ENCODE measurements at regions not wholly inside any gene's neighbourhood (a gene's known extent, or its start where the extent isn't known, plus 50 kb on each side); places are given as distances from the start of the nearest gene placed in this dataset.

- H3K27me3 Mint-ChIP-seq = peaks cover 11% of the 10 kb centered on the region
- no peaks in the 10 kb centered on the region for H3K36me3 Mint-ChIP-seq
Observed at GRCh38 chr10:50936335-50936734, 50.9 kb upstream of the A1CF start.

GRCh38 chr10:50937230-50937907, 51.9 kb upstream of the A1CF start:
- Mint-ChIP-seq H3K4me3 (no peak overlapping the region), H3K9me3 (no peaks in the 10 kb centered on the region), H3K27me3 (peaks cover 11% of the 10 kb centered on the region), H3K36me3 (no peaks in the 10 kb centered on the region), H3K27ac (no peak overlapping the region), H3K4me1 (no peaks in the 10 kb centered on the region)

More at GRCh38 chr10:50936335-50936734, 50.9 kb upstream of the A1CF start:
- Mint-ChIP-seq H3K9me3 (no peaks in the 10 kb centered on the region), H3K4me1 (no peaks in the 10 kb centered on the region), H3K27ac (no peak overlapping the region), H3K4me3 (no peak overlapping the region)

- H3K27me3 Mint-ChIP-seq = peaks cover 9% of the 10 kb centered on the region
- H3K27ac Mint-ChIP-seq = no peak overlapping the region
- no peak overlapping the region for H3K4me3 Mint-ChIP-seq
- no peaks in the 10 kb centered on the region for H3K9me3 Mint-ChIP-seq
- H3K36me3 Mint-ChIP-seq = no peaks in the 10 kb centered on the region
- H3K4me1 Mint-ChIP-seq = no peaks in the 10 kb centered on the region
Observed at GRCh38 chr10:50941629-50942028, 56.2 kb upstream of the A1CF start.

- Mint-ChIP-seq H3K27ac (no peak overlapping the region), H3K4me3 (no peak overlapping the region), H3K27me3 (peaks cover 5% of the 10 kb centered on the region), H3K36me3 (no peaks in the 10 kb centered on the region), H3K4me1 (no peaks in the 10 kb centered on the region), H3K9me3 (no peaks in the 10 kb centered on the region)
Observed at GRCh38 chr10:50946991-50947781, 61.8 kb upstream of the A1CF start.

- Mint-ChIP-seq H3K9me3 (no peaks in the 10 kb centered on the region), H3K4me3 (no peak overlapping the region), H3K36me3 (no peaks in the 10 kb centered on the region), H3K4me1 (no peaks in the 10 kb centered on the region), H3K27ac (no peak overlapping the region), H3K27me3 (no peaks in the 10 kb centered on the region)
Observed at GRCh38 chr10:50951365-50951764, 65.9 kb upstream of the A1CF start.

- Mint-ChIP-seq H3K4me1 (no peaks in the 10 kb centered on the region), H3K27ac (no peak overlapping the region), H3K4me3 (no peak overlapping the region), H3K36me3 (no peaks in the 10 kb centered on the region), H3K9me3 (peaks cover 7% of the 10 kb centered on the region), H3K27me3 (no peaks in the 10 kb centered on the region)
Observed at GRCh38 chr10:50961297-50961696, 75.9 kb upstream of the A1CF start.

GRCh38 chr10:50963063-50963462, 77.6 kb upstream of the A1CF start:
- no peaks in the 10 kb centered on the region for H3K36me3 Mint-ChIP-seq
- peaks cover 7% of the 10 kb centered on the region for H3K9me3 Mint-ChIP-seq
- H3K27me3 Mint-ChIP-seq = no peaks in the 10 kb centered on the region
- no peak overlapping the region for H3K4me3 Mint-ChIP-seq
- no peak overlapping the region for H3K27ac Mint-ChIP-seq
- no peaks in the 10 kb centered on the region for H3K4me1 Mint-ChIP-seq

- Mint-ChIP-seq H3K9me3 (peaks cover under 1% of the 10 kb centered on the region), H3K4me3 (no peak overlapping the region), H3K36me3 (no peaks in the 10 kb centered on the region), H3K27ac (no peak overlapping the region), H3K4me1 (no peaks in the 10 kb centered on the region), H3K27me3 (peaks cover 1% of the 10 kb centered on the region)
Observed at GRCh38 chr10:50968386-50969091, 83.1 kb upstream of the A1CF start.

GRCh38 chr10:50972591-50972990, 87.2 kb upstream of the A1CF start:
- Mint-ChIP-seq H3K27me3 (peaks cover 3% of the 10 kb centered on the region), H3K4me1 (no peaks in the 10 kb centered on the region), H3K36me3 (no peaks in the 10 kb centered on the region), H3K4me3 (no peak overlapping the region), H3K9me3 (no peaks in the 10 kb centered on the region), H3K27ac (no peak overlapping the region)

- no peaks in the 10 kb centered on the region for H3K9me3 Mint-ChIP-seq
- no peaks in the 10 kb centered on the region for H3K4me1 Mint-ChIP-seq
- no peak overlapping the region for H3K4me3 Mint-ChIP-seq
- H3K27me3 Mint-ChIP-seq = peaks cover 4% of the 10 kb centered on the region
- H3K27ac Mint-ChIP-seq = no peak overlapping the region
- no peaks in the 10 kb centered on the region for H3K36me3 Mint-ChIP-seq
Observed at GRCh38 chr10:50981385-50981784, 92.9 kb upstream of the PRKG1 start.

GRCh38 chr10:50981904-50982303, 92.4 kb upstream of the PRKG1 start:
- Mint-ChIP-seq H3K9me3 (no peaks in the 10 kb centered on the region), H3K4me3 (no peak overlapping the region), H3K27ac (no peak overlapping the region), H3K36me3 (no peaks in the 10 kb centered on the region), H3K27me3 (peaks cover 4% of the 10 kb centered on the region), H3K4me1 (no peaks in the 10 kb centered on the region)

GRCh38 chr10:50982989-50983388, 91.3 kb upstream of the PRKG1 start:
- H3K9me3 Mint-ChIP-seq = no peaks in the 10 kb centered on the region
- H3K4me3 Mint-ChIP-seq = no peak overlapping the region
- no peaks in the 10 kb centered on the region for H3K4me1 Mint-ChIP-seq
- no peaks in the 10 kb centered on the region for H3K36me3 Mint-ChIP-seq
- H3K27me3 Mint-ChIP-seq = peaks cover 6% of the 10 kb centered on the region
- H3K27ac Mint-ChIP-seq = no peak overlapping the region

GRCh38 chr10:50987934-50988333, 86.4 kb upstream of the PRKG1 start:
- Mint-ChIP-seq H3K27me3 (peaks cover 21% of the 10 kb centered on the region), H3K27ac (no peak overlapping the region), H3K36me3 (no peaks in the 10 kb centered on the region), H3K9me3 (no peaks in the 10 kb centered on the region), H3K4me1 (peaks cover 5% of the 10 kb centered on the region), H3K4me3 (no peak overlapping the region)

- H3K4me1 Mint-ChIP-seq = peaks cover 5% of the 10 kb centered on the region
- H3K9me3 Mint-ChIP-seq = no peaks in the 10 kb centered on the region
- no peaks in the 10 kb centered on the region for H3K36me3 Mint-ChIP-seq
- H3K27ac Mint-ChIP-seq = no peak overlapping the region
- H3K4me3 Mint-ChIP-seq = no peak overlapping the region
- peaks cover 25% of the 10 kb centered on the region for H3K27me3 Mint-ChIP-seq
Observed at GRCh38 chr10:50988792-50989191, 85.5 kb upstream of the PRKG1 start.

- Mint-ChIP-seq H3K9me3 (no peaks in the 10 kb centered on the region), H3K36me3 (no peaks in the 10 kb centered on the region), H3K4me3 (peak overlapping the region; percentile 60), H3K27ac (no peak overlapping the region), H3K4me1 (peaks cover 5% of the 10 kb centered on the region), H3K27me3 (peaks cover 31% of the 10 kb centered on the region)
Observed at GRCh38 chr10:50990568-50991455, 83.5 kb upstream of the PRKG1 start.

All from activated naive CD4-positive, alpha-beta T cell treated with anti-CD3 and anti-CD28 coated beads, Interleukin-2, amount 50 U/mL, for 24 hours (primary cell).